B cell (primary cell): ENCODE measurements at regions not wholly inside any gene's neighbourhood (a gene's known extent, or its start where the extent isn't known, plus 50 kb on each side); places are given as distances from the start of the nearest gene placed in this dataset.

Source experiments
- CTCF ChIP-seq: fragments of 200-600 bp; IDR thresholded peaks from one replicate; pipeline ENCODE4 v1.8.0; 2022; ENCODE audit warnings: antibody characterized with exemption, mild to moderate bottlenecking
- EZH2 ChIP-seq: IDR thresholded peaks from 2 replicates; pipeline ENCODE4 v1.6.1; 2012; ENCODE audit warnings: borderline replicate concordance, low read depth, mild to moderate bottlenecking, moderate library complexity, low read length; ENCODE audit not compliant: insufficient read depth, poor library complexity, severe bottlenecking

- TF ChIP-seq CTCF (no peak), EZH2 (no peak)
Observed at GRCh38 chrX:102784550-102784949, 64.0 kb downstream of the GPRASP3 start.
